ENCODE measurements at regions not wholly inside any gene's neighbourhood (a gene's known extent, or its start where the extent isn't known, plus 50 kb on each side); places are given as distances from the start of the nearest gene placed in this dataset.

DNA sequence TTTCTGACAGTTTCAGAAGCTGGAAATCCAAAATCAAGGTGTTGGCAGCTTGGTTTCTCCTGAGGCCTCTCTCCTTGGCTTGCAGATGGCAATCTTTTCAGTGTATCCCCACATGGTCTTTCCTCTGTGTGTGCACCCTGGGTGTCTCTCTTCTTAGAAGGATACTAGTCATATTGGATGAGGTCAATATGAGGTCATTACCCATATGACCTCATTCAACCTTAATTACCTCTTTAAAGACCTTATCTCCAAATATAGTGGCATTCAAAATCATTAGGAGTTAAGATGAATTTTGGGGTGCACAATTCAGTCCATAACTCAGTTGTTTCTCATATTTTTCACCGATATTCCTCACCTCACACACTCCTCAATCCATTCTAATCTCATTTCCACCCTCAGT, 92.4 kb upstream of the TGM3 start:
- Histone ChIP-seq H3K79me2 (no peaks in the 10 kb centered on the region), H3K9me3 (ENCODE audit: control insufficient read depth, low read length) (no peaks in the 10 kb centered on the region)

GRCh38 chr20:2204021-2204420, 91.8 kb upstream of the TGM3 start:
- no peaks in the 10 kb centered on the region for H3K36me3 ChIP-seq (ENCODE audit: control insufficient read depth, insufficient read depth, low read length)
- no peak overlapping the region for H3K4me3 ChIP-seq (ENCODE audit: low read depth, low read length)
- no peak overlapping the region for H2AFZ ChIP-seq
- H3K27me3 ChIP-seq (ENCODE audit: control insufficient read depth, insufficient read depth, low read length), result no peaks in the 10 kb centered on the region
- no peaks in the 10 kb centered on the region for H3K79me2 ChIP-seq
- H3K9me3 ChIP-seq (ENCODE audit: control insufficient read depth, low read length), result no peaks in the 10 kb centered on the region
- H3K4me2 ChIP-seq (ENCODE audit: low read length), result no peak overlapping the region
- H3K4me1 ChIP-seq, result no peaks in the 10 kb centered on the region
- H3K27ac ChIP-seq, result no peak overlapping the region
- TF ChIP-seq, protein P1, sequence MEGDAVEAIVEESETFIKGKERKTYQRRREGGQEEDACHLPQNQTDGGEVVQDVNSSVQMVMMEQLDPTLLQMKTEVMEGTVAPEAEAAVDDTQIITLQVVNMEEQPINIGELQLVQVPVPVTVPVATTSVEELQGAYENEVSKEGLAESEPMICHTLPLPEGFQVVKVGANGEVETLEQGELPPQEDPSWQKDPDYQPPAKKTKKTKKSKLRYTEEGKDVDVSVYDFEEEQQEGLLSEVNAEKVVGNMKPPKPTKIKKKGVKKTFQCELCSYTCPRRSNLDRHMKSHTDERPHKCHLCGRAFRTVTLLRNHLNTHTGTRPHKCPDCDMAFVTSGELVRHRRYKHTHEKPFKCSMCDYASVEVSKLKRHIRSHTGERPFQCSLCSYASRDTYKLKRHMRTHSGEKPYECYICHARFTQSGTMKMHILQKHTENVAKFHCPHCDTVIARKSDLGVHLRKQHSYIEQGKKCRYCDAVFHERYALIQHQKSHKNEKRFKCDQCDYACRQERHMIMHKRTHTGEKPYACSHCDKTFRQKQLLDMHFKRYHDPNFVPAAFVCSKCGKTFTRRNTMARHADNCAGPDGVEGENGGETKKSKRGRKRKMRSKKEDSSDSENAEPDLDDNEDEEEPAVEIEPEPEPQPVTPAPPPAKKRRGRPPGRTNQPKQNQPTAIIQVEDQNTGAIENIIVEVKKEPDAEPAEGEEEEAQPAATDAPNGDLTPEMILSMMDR (IDR thresholded peaks at IDR 0.05), result no peak
- no peak overlapping the region for H3K9ac ChIP-seq

More for the DNA sequence above, 92.4 kb upstream of the TGM3 start:
- Histone ChIP-seq H3K36me3 (ENCODE audit: control insufficient read depth, insufficient read depth, low read length) (no peaks in the 10 kb centered on the region), H3K27me3 (ENCODE audit: control insufficient read depth, insufficient read depth, low read length) (no peaks in the 10 kb centered on the region), H3K9ac (no peak overlapping the region), H2AFZ (no peak overlapping the region), H3K27ac (no peak overlapping the region), H3K4me1 (no peaks in the 10 kb centered on the region), H3K4me3 (ENCODE audit: low read depth, low read length) (no peak overlapping the region), H3K4me2 (ENCODE audit: low read length) (no peak overlapping the region)
- TF ChIP-seq, protein P1 (IDR thresholded peaks at IDR 0.05), result no peak

DNA sequence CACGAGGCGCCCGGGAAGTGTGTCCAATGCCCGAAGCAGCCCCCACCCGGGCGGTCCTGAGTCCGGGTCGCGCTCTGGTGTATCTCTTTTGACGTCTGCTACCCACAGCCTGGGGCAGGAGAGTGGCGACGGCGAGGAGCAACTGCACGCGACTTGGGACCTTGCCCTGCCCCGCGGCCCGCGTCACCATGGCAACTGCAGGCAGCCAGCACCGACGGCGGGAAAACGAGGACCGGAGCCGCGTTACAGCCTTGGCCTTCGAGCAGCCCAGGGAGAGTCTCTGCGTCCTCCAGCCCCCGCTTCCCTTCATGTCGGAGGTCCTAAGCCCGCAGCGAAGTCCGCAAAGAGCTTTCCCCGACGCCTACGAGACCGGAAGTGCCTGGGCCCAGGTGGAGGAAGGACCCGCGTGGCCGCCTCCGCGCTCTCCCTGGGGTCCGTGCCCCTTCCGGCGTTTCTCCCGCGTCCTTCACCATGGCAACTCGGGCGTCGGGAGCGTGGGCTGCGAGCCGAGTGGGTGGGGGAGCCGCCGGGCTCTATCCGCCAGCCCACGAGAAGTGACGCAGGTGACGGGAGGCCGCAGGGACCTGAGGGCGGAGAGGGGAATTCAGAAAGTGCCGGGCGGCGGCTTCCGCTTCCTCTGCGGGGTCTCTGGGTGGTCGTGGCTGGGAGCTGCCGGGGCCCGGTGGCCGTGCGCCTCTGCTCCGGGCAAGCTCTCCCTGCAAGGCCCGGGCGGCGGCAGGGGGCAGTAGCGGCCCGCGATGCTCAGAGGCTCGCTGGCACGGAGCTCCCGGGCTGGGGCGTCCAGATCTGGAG, 88.6 kb upstream of the TGM3 start:
- Histone ChIP-seq H3K27me3 (ENCODE audit: control insufficient read depth, insufficient read depth, low read length) (no peaks in the 10 kb centered on the region), H2AFZ (peak overlapping the region; percentile 80), H3K4me2 (ENCODE audit: low read length) (peak overlapping the region; percentile 94), H3K4me3 (ENCODE audit: low read depth, low read length) (peak overlapping the region; percentile 59), H3K4me1 (no peaks in the 10 kb centered on the region), H3K27ac (no peak overlapping the region), H3K79me2 (no peaks in the 10 kb centered on the region), H3K9me3 (ENCODE audit: control insufficient read depth, low read length) (no peaks in the 10 kb centered on the region), H3K9ac (no peak overlapping the region), H3K36me3 (ENCODE audit: control insufficient read depth, insufficient read depth, low read length) (no peaks in the 10 kb centered on the region)
- TF ChIP-seq, protein P1 (IDR thresholded peaks at IDR 0.05), result peak; percentile 61

DNA sequence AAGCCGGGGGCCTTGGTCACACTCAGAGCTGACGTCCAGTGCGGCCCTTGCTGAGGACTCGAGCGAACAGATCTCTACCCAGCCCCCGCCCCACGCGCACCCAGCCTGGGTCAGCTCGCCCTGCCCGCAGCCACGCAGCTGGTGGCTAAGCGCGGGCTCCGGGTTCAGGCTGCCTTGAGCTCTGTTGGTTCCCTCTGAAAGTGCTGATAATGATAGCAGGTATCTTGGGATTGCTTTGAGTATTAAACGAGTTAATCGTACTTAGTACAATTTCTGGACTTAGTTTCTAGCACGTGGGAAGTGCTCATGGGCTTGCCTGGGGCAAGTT, 88.1 kb upstream of the TGM3 start:
- Histone ChIP-seq H3K27me3 (ENCODE audit: control insufficient read depth, insufficient read depth, low read length) (no peaks in the 10 kb centered on the region), H3K79me2 (no peaks in the 10 kb centered on the region), H3K9ac (no peak overlapping the region), H3K4me2 (ENCODE audit: low read length) (peak overlapping the region; percentile 94), H3K9me3 (ENCODE audit: control insufficient read depth, low read length) (no peaks in the 10 kb centered on the region), H3K4me1 (no peaks in the 10 kb centered on the region), H3K36me3 (ENCODE audit: control insufficient read depth, insufficient read depth, low read length) (no peaks in the 10 kb centered on the region), H2AFZ (peak overlapping the region; percentile 80), H3K4me3 (ENCODE audit: low read depth, low read length) (peak overlapping the region; percentile 59), H3K27ac (no peak overlapping the region)
- TF ChIP-seq, protein P1 (IDR thresholded peaks at IDR 0.05), result no peak

DNA sequence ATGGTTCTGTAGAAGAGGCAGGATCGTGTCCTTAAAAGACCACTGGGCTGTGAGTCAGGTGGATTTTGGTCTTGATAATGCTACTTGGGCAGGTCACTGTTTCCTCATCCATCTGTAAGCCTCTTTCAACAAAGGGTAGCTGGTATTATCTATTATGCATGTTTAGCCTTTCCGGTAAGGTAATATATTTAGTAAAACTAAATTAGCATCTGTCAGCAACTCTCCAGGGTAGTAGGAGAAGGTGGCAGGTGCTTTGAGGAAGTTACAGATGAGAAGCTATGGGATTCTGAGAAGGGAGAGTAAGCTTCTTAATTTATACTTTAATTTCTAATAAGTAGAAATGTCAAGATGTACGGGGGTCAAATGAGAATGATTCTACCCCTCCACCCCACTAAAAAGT, 86.9 kb upstream of the TGM3 start:
- H3K27ac ChIP-seq, result no peak overlapping the region
- no peaks in the 10 kb centered on the region for H3K27me3 ChIP-seq (ENCODE audit: control insufficient read depth, insufficient read depth, low read length)

More for the DNA sequence above, 86.9 kb upstream of the TGM3 start:
- Histone ChIP-seq H3K4me1 (no peaks in the 10 kb centered on the region), H2AFZ (no peak overlapping the region), H3K4me2 (ENCODE audit: low read length) (no peak overlapping the region), H3K9me3 (ENCODE audit: control insufficient read depth, low read length) (no peaks in the 10 kb centered on the region), H3K36me3 (ENCODE audit: control insufficient read depth, insufficient read depth, low read length) (no peaks in the 10 kb centered on the region), H3K4me3 (ENCODE audit: low read depth, low read length) (no peak overlapping the region), H3K79me2 (no peaks in the 10 kb centered on the region), H3K9ac (no peak overlapping the region)
- TF ChIP-seq, protein P1 (IDR thresholded peaks at IDR 0.05), result no peak

All from parathyroid adenoma (tissue), 2 donors.